ENCODE measurements at regions not wholly inside any gene's neighbourhood (a gene's known extent, or its start where the extent isn't known, plus 50 kb on each side); places are given as distances from the start of the nearest gene placed in this dataset.

DNA sequence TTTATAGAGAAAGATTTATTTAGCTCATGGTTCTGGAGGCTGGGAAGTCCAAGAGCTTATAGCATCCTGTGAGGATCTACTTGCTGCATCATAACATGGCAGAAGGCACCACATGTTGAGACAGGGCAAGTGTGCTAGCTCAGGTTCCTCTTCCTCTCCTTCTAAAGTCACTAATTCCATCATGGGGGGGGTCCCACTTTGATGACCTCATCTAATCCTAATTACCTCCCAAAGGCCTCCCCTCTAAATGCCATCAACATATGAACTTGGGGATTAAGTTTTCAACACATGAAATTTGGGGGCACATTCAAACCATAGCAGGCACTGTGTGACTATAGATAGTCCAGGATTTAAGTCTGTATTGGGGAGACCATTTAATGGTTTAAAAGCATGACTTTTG, 297.1 kb upstream of the ROPN1 start:
- Histone ChIP-seq H3K9ac (ENCODE audit: insufficient read depth, low read depth, low read length) (no peak overlapping the region), H3K27ac (ENCODE audit: extremely low read length, insufficient read depth, low read length) (no peak overlapping the region), H4K20me1 (ENCODE audit: insufficient read depth, low read length) (no peaks in the 10 kb centered on the region), H3K79me2 (ENCODE audit: insufficient read depth, low read length) (no peaks in the 10 kb centered on the region), H3K4me2 (ENCODE audit: low read depth, low read length) (no peak overlapping the region), H3K27me3 (ENCODE audit: control insufficient read depth in 1 of 2, insufficient read depth in 2 of 2, low read length in 2 of 2) (0 out of 5 replicates have a peak, but pooled peaks cover 0 to 8% of the 10 kb centered on the region in 2 experiments), H3K4me1 (ENCODE audit: insufficient read depth, low read length) (no peaks in the 10 kb centered on the region), H3K36me3 (replicated peaks in 1 of 2; ENCODE audit: control insufficient read depth in 1 of 2, insufficient read depth in 2 of 2, low read length in 2 of 2) (no peaks in the 10 kb centered on the region), H3K4me3 (replicated peaks in 1 of 3; ENCODE audit: insufficient read depth in 1 of 3, low read depth in 2 of 3, low read length in 3 of 3) (no peak overlapping the region), H3K9me3 (ENCODE audit: low read length) (no peaks in the 10 kb centered on the region), H2AFZ (ENCODE audit: low read length) (no peak overlapping the region)
- ATAC-seq = no peak
- in situ Hi-C loops (cut with HindIII; ENCODE audit: extremely low pct_ligation_motif_present, low pct_unique_long_range_greater_than_20kb) = no loop called here
- TF ChIP-seq TBL1XR1 (IDR thresholded peaks at IDR 0.05; ENCODE audit: borderline replicate concordance, low read length, partially characterized antibody) (no peak), ATF7 (IDR thresholded peaks at IDR 0.05) (peak; percentile 53; the same call in 1 of the 2 replicates), ATF7 (CRISPR knock-in tag; IDR thresholded peaks at IDR 0.05) (no peak), ZNF34 (CRISPR knock-in tag; IDR thresholded peaks at IDR 0.05; ENCODE audit: borderline replicate concordance) (no peak), ZFP90 (CRISPR knock-in tag; IDR thresholded peaks at IDR 0.05; ENCODE audit: borderline replicate concordance) (no peak)
- BruUV-seq (replicated peaks) = no TSS peak
- ChIA-PET CTCF (ENCODE audit: low intra/inter-chr PET ratio, low total read pairs) (no interaction called here), POLR2A (no interaction called here)
- intact Hi-C loops (cut with micrococcal nuclease; ENCODE audit: unreplicated experiment) = no loop called here
- no peak for DNase-seq (ENCODE audit: low spot score)
- FAIRE-seq = no peak

- H2AFZ ChIP-seq (ENCODE audit: low read length) = no peak overlapping the region
- no CpG with 5 or more reads among the region's 2 CpGs for WGBS (ENCODE audit: low lambda C conversion rate)
- ChIA-PET CTCF (ENCODE audit: low intra/inter-chr PET ratio, low total read pairs) (no interaction called here), POLR2A (no interaction called here)
- H3K36me3 ChIP-seq (replicated peaks in 1 of 2; ENCODE audit: control insufficient read depth in 1 of 2, insufficient read depth in 2 of 2, low read length in 2 of 2) = no peaks in the 10 kb centered on the region
- H3K27me3 ChIP-seq (ENCODE audit: control insufficient read depth in 1 of 2, insufficient read depth in 2 of 2, low read length in 2 of 2) = peaks cover 0 to 10% of the 10 kb centered on the region in 2 experiments; a peak in 1 of 5 replicates
- BruUV-seq (replicated peaks) = no TSS peak
- no peaks in the 10 kb centered on the region for H3K4me1 ChIP-seq (ENCODE audit: insufficient read depth, low read length)
- H4K20me1 ChIP-seq (ENCODE audit: insufficient read depth, low read length) = no peaks in the 10 kb centered on the region
- no peak overlapping the region for H3K4me2 ChIP-seq (ENCODE audit: low read depth, low read length)
- ATAC-seq (no peak), FAIRE-seq (no peak), DNase-seq (ENCODE audit: low spot score) (no peak)
- H3K79me2 ChIP-seq (ENCODE audit: insufficient read depth, low read length) = no peaks in the 10 kb centered on the region
- intact Hi-C loops (cut with micrococcal nuclease; ENCODE audit: unreplicated experiment) (no loop called here), in situ Hi-C loops (cut with HindIII; ENCODE audit: extremely low pct_ligation_motif_present, low pct_unique_long_range_greater_than_20kb) (no loop called here)
- no peak overlapping the region for H3K27ac ChIP-seq (ENCODE audit: extremely low read length, insufficient read depth, low read length)
- H3K9ac ChIP-seq (ENCODE audit: insufficient read depth, low read depth, low read length) = no peak overlapping the region
- no peak overlapping the region for H3K4me3 ChIP-seq (replicated peaks in 1 of 3; ENCODE audit: insufficient read depth in 1 of 3, low read depth in 2 of 3, low read length in 3 of 3)
- no peaks in the 10 kb centered on the region for H3K9me3 ChIP-seq (ENCODE audit: low read length)
- TF ChIP-seq, protein P1, sequence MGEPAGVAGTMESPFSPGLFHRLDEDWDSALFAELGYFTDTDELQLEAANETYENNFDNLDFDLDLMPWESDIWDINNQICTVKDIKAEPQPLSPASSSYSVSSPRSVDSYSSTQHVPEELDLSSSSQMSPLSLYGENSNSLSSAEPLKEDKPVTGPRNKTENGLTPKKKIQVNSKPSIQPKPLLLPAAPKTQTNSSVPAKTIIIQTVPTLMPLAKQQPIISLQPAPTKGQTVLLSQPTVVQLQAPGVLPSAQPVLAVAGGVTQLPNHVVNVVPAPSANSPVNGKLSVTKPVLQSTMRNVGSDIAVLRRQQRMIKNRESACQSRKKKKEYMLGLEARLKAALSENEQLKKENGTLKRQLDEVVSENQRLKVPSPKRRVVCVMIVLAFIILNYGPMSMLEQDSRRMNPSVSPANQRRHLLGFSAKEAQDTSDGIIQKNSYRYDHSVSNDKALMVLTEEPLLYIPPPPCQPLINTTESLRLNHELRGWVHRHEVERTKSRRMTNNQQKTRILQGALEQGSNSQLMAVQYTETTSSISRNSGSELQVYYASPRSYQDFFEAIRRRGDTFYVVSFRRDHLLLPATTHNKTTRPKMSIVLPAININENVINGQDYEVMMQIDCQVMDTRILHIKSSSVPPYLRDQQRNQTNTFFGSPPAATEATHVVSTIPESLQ (CRISPR knock-in tag; conservative IDR thresholded peaks at IDR 0.05) = no peak
- TF ChIP-seq KDM5B (CRISPR knock-in tag; IDR thresholded peaks at IDR 0.05; ENCODE audit: borderline replicate concordance) (no peak), ZNF282 (IDR thresholded peaks at IDR 0.05; ENCODE audit: partially characterized antibody) (no peak), ZNF614 (CRISPR knock-in tag; IDR thresholded peaks at IDR 0.05; ENCODE audit: borderline replicate concordance) (no peak), MXI1 (IDR thresholded peaks at IDR 0.05; ENCODE audit: borderline replicate concordance, low read depth, low read length) (no peak), ZNF615 (CRISPR knock-in tag; IDR thresholded peaks at IDR 0.05; ENCODE audit: borderline replicate concordance) (no peak)
- TF ChIP-seq, protein P2, sequence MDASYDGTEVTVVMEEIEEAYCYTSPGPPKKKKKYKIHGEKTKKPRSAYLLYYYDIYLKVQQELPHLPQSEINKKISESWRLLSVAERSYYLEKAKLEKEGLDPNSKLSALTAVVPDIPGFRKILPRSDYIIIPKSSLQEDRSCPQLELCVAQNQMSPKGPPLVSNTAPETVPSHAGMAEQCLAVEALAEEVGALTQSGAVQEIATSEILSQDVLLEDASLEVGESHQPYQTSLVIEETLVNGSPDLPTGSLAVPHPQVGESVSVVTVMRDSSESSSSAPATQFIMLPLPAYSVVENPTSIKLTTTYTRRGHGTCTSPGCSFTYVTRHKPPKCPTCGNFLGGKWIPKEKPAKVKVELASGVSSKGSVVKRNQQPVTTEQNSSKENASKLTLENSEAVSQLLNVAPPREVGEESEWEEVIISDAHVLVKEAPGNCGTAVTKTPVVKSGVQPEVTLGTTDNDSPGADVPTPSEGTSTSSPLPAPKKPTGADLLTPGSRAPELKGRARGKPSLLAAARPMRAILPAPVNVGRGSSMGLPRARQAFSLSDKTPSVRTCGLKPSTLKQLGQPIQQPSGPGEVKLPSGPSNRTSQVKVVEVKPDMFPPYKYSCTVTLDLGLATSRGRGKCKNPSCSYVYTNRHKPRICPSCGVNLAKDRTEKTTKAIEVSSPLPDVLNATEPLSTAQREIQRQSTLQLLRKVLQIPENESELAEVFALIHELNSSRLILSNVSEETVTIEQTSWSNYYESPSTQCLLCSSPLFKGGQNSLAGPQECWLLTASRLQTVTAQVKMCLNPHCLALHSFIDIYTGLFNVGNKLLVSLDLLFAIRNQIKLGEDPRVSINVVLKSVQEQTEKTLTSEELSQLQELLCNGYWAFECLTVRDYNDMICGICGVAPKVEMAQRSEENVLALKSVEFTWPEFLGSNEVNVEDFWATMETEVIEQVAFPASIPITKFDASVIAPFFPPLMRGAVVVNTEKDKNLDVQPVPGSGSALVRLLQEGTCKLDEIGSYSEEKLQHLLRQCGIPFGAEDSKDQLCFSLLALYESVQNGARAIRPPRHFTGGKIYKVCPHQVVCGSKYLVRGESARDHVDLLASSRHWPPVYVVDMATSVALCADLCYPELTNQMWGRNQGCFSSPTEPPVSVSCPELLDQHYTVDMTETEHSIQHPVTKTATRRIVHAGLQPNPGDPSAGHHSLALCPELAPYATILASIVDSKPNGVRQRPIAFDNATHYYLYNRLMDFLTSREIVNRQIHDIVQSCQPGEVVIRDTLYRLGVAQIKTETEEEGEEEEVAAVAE (CRISPR knock-in tag; IDR thresholded peaks at IDR 0.05; ENCODE audit: borderline replicate concordance) = no peak
These were observed 299.1 kb upstream of the ROPN1 start for GRCh38 chr3:124291008-124291407.

Data from HepG2 (cell line).